ENCODE measurements at regions not wholly inside any gene's neighbourhood (a gene's known extent, or its start where the extent isn't known, plus 50 kb on each side); places are given as distances from the start of the nearest gene placed in this dataset.
"Not testable (repeated sequence)": the region's sequence is repeated elsewhere in the genome, so short reads cannot be mapped to it uniquely, and the experiment has no call there.

- Mint-ChIP-seq H3K27ac (no peak overlapping the region), H3K4me1 (peaks cover 13% of the 10 kb centered on the region), H3K27me3 (ENCODE audit: insufficient read depth) (peaks cover 1% of the 10 kb centered on the region), H3K36me3 (ENCODE audit: low read depth) (no peaks in the 10 kb centered on the region), H3K9me3 (no peaks in the 10 kb centered on the region), H3K4me3 (no peak overlapping the region)
- H3K27me3 ChIP-seq (ENCODE audit: control insufficient read depth, insufficient read depth, low read length, poor library complexity, severe bottlenecking) = no peaks in the 10 kb centered on the region
- no peak overlapping the region for H3K27ac ChIP-seq (ENCODE audit: low read depth, low read length)
- no peak overlapping the region for H3K4me3 ChIP-seq (ENCODE audit: low read length)
- WGBS, 2 experiments (ENCODE audit: insufficient coverage in 1 of 2, insufficient read length in 1 of 2) = 88 to 100% methylated on average over 1 to 3 of the region's 3 CpGs
- no peak for DNase-seq
- no peak overlapping the region for H3K9ac ChIP-seq (ENCODE audit: extremely low read depth, low read length, poor library complexity, severe bottlenecking)
- no peaks in the 10 kb centered on the region for H3K9me3 ChIP-seq (ENCODE audit: control insufficient read depth, low read length)
- TF ChIP-seq CTCF (conservative IDR thresholded peaks at IDR 0.05) = no peak
- no peaks in the 10 kb centered on the region for H3K4me1 ChIP-seq (ENCODE audit: control insufficient read depth, insufficient read depth, low read length)
- H3K36me3 ChIP-seq (ENCODE audit: control insufficient read depth, insufficient read depth, low read length) = no peaks in the 10 kb centered on the region
These were observed 479.8 kb downstream of the DIRAS2 start for GRCh38 chr9:90162819-90163218.

- H3K4me3 ChIP-seq (ENCODE audit: low read length) = no peak overlapping the region
- H3K9me3 Mint-ChIP-seq = no peaks in the 10 kb centered on the region
- no peaks in the 10 kb centered on the region for H3K36me3 ChIP-seq (ENCODE audit: control insufficient read depth, insufficient read depth, low read length)
- no peaks in the 10 kb centered on the region for H3K4me1 ChIP-seq (ENCODE audit: control insufficient read depth, insufficient read depth, low read length)
- H3K27me3 ChIP-seq (ENCODE audit: control insufficient read depth, insufficient read depth, low read length, poor library complexity, severe bottlenecking) = no peaks in the 10 kb centered on the region
- no peak for TF ChIP-seq CTCF (conservative IDR thresholded peaks at IDR 0.05)
- no peak overlapping the region for H3K27ac ChIP-seq (ENCODE audit: low read depth, low read length)
- 92 to 93% methylated on average over 3 to 6 of the region's 6 CpGs for WGBS, 2 experiments (ENCODE audit: insufficient coverage in 1 of 2, insufficient read length in 1 of 2)
- H3K27ac Mint-ChIP-seq = no peak overlapping the region
- no peak for DNase-seq
- H3K27me3 Mint-ChIP-seq (ENCODE audit: insufficient read depth) = peaks cover 1% of the 10 kb centered on the region
- H3K4me3 Mint-ChIP-seq = no peak overlapping the region
- H3K4me1 Mint-ChIP-seq = peaks cover 13% of the 10 kb centered on the region
- H3K9me3 ChIP-seq (ENCODE audit: control insufficient read depth, low read length) = no peaks in the 10 kb centered on the region
- H3K36me3 Mint-ChIP-seq (ENCODE audit: low read depth) = no peaks in the 10 kb centered on the region
- no peak overlapping the region for H3K9ac ChIP-seq (ENCODE audit: extremely low read depth, low read length, poor library complexity, severe bottlenecking)
These were observed 477.3 kb downstream of the DIRAS2 start for GRCh38 chr9:90165281-90165680.

GRCh38 chr9:90166374-90166773, 476.2 kb downstream of the DIRAS2 start:
- H3K4me3 Mint-ChIP-seq = not testable (repeated sequence)

GRCh38 chr9:90167914-90168313, 474.7 kb downstream of the DIRAS2 start:
- Mint-ChIP-seq H3K4me1 (peaks cover 13% of the 10 kb centered on the region), H3K36me3 (ENCODE audit: low read depth) (no peaks in the 10 kb centered on the region), H3K4me3 (no peak overlapping the region), H3K27ac (no peak overlapping the region), H3K27me3 (ENCODE audit: insufficient read depth) (peaks cover 3% of the 10 kb centered on the region), H3K9me3 (no peaks in the 10 kb centered on the region)
- WGBS, 2 experiments (ENCODE audit: insufficient coverage in 1 of 2, insufficient read length in 1 of 2) = 63 to 73% methylated on average over 2 of the region's 2 CpGs
- Histone ChIP-seq H3K9me3 (ENCODE audit: control insufficient read depth, low read length) (no peaks in the 10 kb centered on the region), H3K9ac (ENCODE audit: extremely low read depth, low read length, poor library complexity, severe bottlenecking) (no peak overlapping the region), H3K36me3 (ENCODE audit: control insufficient read depth, insufficient read depth, low read length) (no peaks in the 10 kb centered on the region), H3K27ac (ENCODE audit: low read depth, low read length) (no peak overlapping the region), H3K4me3 (ENCODE audit: low read length) (no peak overlapping the region), H3K4me1 (ENCODE audit: control insufficient read depth, insufficient read depth, low read length) (no peaks in the 10 kb centered on the region), H3K27me3 (ENCODE audit: control insufficient read depth, insufficient read depth, low read length, poor library complexity, severe bottlenecking) (no peaks in the 10 kb centered on the region)
- DNase-seq = no peak
- no peak for TF ChIP-seq CTCF (conservative IDR thresholded peaks at IDR 0.05)

More at GRCh38 chr9:90166374-90166773, 476.2 kb downstream of the DIRAS2 start:
- peaks cover 13% of the 10 kb centered on the region for H3K4me1 Mint-ChIP-seq
- H3K27me3 Mint-ChIP-seq (ENCODE audit: insufficient read depth); H3K9me3 Mint-ChIP-seq; H3K9me3 ChIP-seq (ENCODE audit: control insufficient read depth, low read length); H3K9ac ChIP-seq (ENCODE audit: extremely low read depth, low read length, poor library complexity, severe bottlenecking); H3K36me3 Mint-ChIP-seq (ENCODE audit: low read depth); H3K27ac ChIP-seq (ENCODE audit: low read depth, low read length); H3K4me1 ChIP-seq (ENCODE audit: control insufficient read depth, insufficient read depth, low read length); H3K27me3 ChIP-seq (ENCODE audit: control insufficient read depth, insufficient read depth, low read length, poor library complexity, severe bottlenecking); H3K36me3 ChIP-seq (ENCODE audit: control insufficient read depth, insufficient read depth, low read length); H3K27ac Mint-ChIP-seq: not testable (repeated sequence)
- peak; percentile 59 for DNase-seq
- 45% methylated on average over 3 of the region's 3 CpGs; no CpG with 5 or more reads in 1 of the 2 experiments for WGBS, 2 experiments (ENCODE audit: insufficient coverage in 1 of 2, insufficient read length in 1 of 2)
- H3K4me3 ChIP-seq (ENCODE audit: low read length) = peak overlapping the region; percentile 39

Data from endodermal cell (in vitro differentiated cells).